ENCODE measurements at regions not wholly inside any gene's neighbourhood (a gene's known extent, or its start where the extent isn't known, plus 50 kb on each side); places are given as distances from the start of the nearest gene placed in this dataset.

GRCh38 chr3:94303897-94304296 is 241.0 kb downstream of the NSUN3 start:
- Histone ChIP-seq H3F3A (ENCODE audit: low read length, unreplicated experiment) (no peaks in the 10 kb centered on the region), H3K27me3 (ENCODE audit: low read length) (no peaks in the 10 kb centered on the region), H3K36me3 (ENCODE audit: low read depth, low read length) (no peaks in the 10 kb centered on the region), H3K27ac (ENCODE audit: low read length) (no peak overlapping the region), H2AFZ (ENCODE audit: low read length) (no peak overlapping the region), H3K9me2 (replicated peaks; ENCODE audit: low read length) (no peaks in the 10 kb centered on the region), H3K9ac (ENCODE audit: low read length) (no peak overlapping the region), H3K4me3 (ENCODE audit: low read length) (no peak overlapping the region), H3K4me1 (ENCODE audit: insufficient read depth, low read length) (no peaks in the 10 kb centered on the region), H3K79me2 (ENCODE audit: low read length) (no peaks in the 10 kb centered on the region), H3K9me3 (ENCODE audit: low read length) (no peaks in the 10 kb centered on the region), H4K20me1 (ENCODE audit: low read length) (no peaks in the 10 kb centered on the region), H3K4me2 (ENCODE audit: low read length) (no peak overlapping the region)
- no TSS peak for BruUV-seq (replicated peaks)
- TF ChIP-seq EZH2 (IDR thresholded peaks at IDR 0.05; ENCODE audit: low read length, unreplicated experiment) (no peak), CTCF (conservative IDR thresholded peaks at IDR 0.05; ENCODE audit: low read depth, low read length) (peak; percentile 60)
- intact Hi-C loops (cut with micrococcal nuclease) = no loop called here
- POLR2A ChIA-PET (ENCODE audit: unreplicated experiment) = interaction anchor here (0.5 kb wide), 1 partner anchor 118 kb away, joined by 3 read pairs; no protein-coding TSS in a partner anchor
- peak; percentile 65 for ATAC-seq
- CTCF ChIA-PET = interaction anchor here (0.7 kb wide), 2 partner anchors 31 to 928 kb away, joined by 3 to 4 read pairs; no protein-coding TSS in a partner anchor
- DNase-seq = peak; percentile 38

- no peak overlapping the region for H3K4me2 ChIP-seq (ENCODE audit: low read length)
- DNase-seq (no peak), ATAC-seq (no peak)
- CTCF ChIA-PET = no interaction called here
- no peaks in the 10 kb centered on the region for H4K20me1 ChIP-seq (ENCODE audit: low read length)
- no peaks in the 10 kb centered on the region for H3K9me3 ChIP-seq (ENCODE audit: low read length)
- POLR2A ChIA-PET (ENCODE audit: unreplicated experiment) = no interaction called here
- H3K4me3 ChIP-seq (ENCODE audit: low read length) = no peak overlapping the region
- no peaks in the 10 kb centered on the region for H3K4me1 ChIP-seq (ENCODE audit: insufficient read depth, low read length)
- no peak overlapping the region for H3K27ac ChIP-seq (ENCODE audit: low read length)
- TF ChIP-seq EZH2 (IDR thresholded peaks at IDR 0.05; ENCODE audit: low read length, unreplicated experiment) (no peak), CTCF (conservative IDR thresholded peaks at IDR 0.05; ENCODE audit: low read depth, low read length) (no peak), EZH2phosphoT487 (IDR thresholded peaks at IDR 0.05; ENCODE audit: borderline replicate concordance, low read length) (no peak)
- BruUV-seq (replicated peaks) = no TSS peak
- H3K36me3 ChIP-seq (ENCODE audit: low read depth, low read length) = no peaks in the 10 kb centered on the region
- H3K79me2 ChIP-seq (ENCODE audit: low read length) = no peaks in the 10 kb centered on the region
- H2AFZ ChIP-seq (ENCODE audit: low read length) = no peak overlapping the region
- H3K9ac ChIP-seq (ENCODE audit: low read length) = no peak overlapping the region
- no peaks in the 10 kb centered on the region for H3K9me2 ChIP-seq (replicated peaks; ENCODE audit: low read length)
- H3K27me3 ChIP-seq (ENCODE audit: low read length) = no peaks in the 10 kb centered on the region
- intact Hi-C loops (cut with micrococcal nuclease) = no loop called here
- no peaks in the 10 kb centered on the region for H3F3A ChIP-seq (ENCODE audit: low read length, unreplicated experiment)
Measured at GRCh38 chr3:94304954-94305353, 242.1 kb downstream of the NSUN3 start.

GRCh38 chr3:94305835-94306611 is 243.2 kb downstream of the NSUN3 start:
- H3F3A ChIP-seq (ENCODE audit: low read length, unreplicated experiment) = no peaks in the 10 kb centered on the region
- no peak overlapping the region for H3K27ac ChIP-seq (ENCODE audit: low read length)
- POLR2A ChIA-PET (ENCODE audit: unreplicated experiment) = no interaction called here
- no peaks in the 10 kb centered on the region for H3K79me2 ChIP-seq (ENCODE audit: low read length)
- no peak overlapping the region for H3K4me3 ChIP-seq (ENCODE audit: low read length)
- TF ChIP-seq CTCF (conservative IDR thresholded peaks at IDR 0.05; ENCODE audit: low read depth, low read length) (no peak), EZH2phosphoT487 (IDR thresholded peaks at IDR 0.05; ENCODE audit: borderline replicate concordance, low read length) (no peak), EZH2 (IDR thresholded peaks at IDR 0.05; ENCODE audit: low read length, unreplicated experiment) (no peak)
- CTCF ChIA-PET = no interaction called here
- H3K4me2 ChIP-seq (ENCODE audit: low read length) = no peak overlapping the region
- no peaks in the 10 kb centered on the region for H3K9me3 ChIP-seq (ENCODE audit: low read length)
- intact Hi-C loops (cut with micrococcal nuclease) = no loop called here
- H3K4me1 ChIP-seq (ENCODE audit: insufficient read depth, low read length) = no peaks in the 10 kb centered on the region
- no TSS peak for BruUV-seq (replicated peaks)
- DNase-seq = no peak
- ATAC-seq = no peak
- no peaks in the 10 kb centered on the region for H3K9me2 ChIP-seq (replicated peaks; ENCODE audit: low read length)
- no peak overlapping the region for H3K9ac ChIP-seq (ENCODE audit: low read length)
- no peak overlapping the region for H2AFZ ChIP-seq (ENCODE audit: low read length)
- H3K27me3 ChIP-seq (ENCODE audit: low read length) = no peaks in the 10 kb centered on the region
- H4K20me1 ChIP-seq (ENCODE audit: low read length) = no peaks in the 10 kb centered on the region
- no peaks in the 10 kb centered on the region for H3K36me3 ChIP-seq (ENCODE audit: low read depth, low read length)

Measured in PC-3 (cell line).